GM19324 (cell line): ENCODE measurements at regions not wholly inside any gene's neighbourhood (a gene's known extent, or its start where the extent isn't known, plus 50 kb on each side); places are given as distances from the start of the nearest gene placed in this dataset.

Experiments
- ATAC-seq: cut with Tn5 transposase; IDR thresholded peaks from one replicate; pipeline ENCODE4 v1.9.1; 2021; ENCODE audit warnings: mild to moderate bottlenecking, moderate library complexity; ENCODE audit not compliant: unreplicated experiment, low FRiP score

GRCh38 chr3:106204160-106204868 is 335.5 kb upstream of the CBLB start:
- no peak for ATAC-seq

DNA sequence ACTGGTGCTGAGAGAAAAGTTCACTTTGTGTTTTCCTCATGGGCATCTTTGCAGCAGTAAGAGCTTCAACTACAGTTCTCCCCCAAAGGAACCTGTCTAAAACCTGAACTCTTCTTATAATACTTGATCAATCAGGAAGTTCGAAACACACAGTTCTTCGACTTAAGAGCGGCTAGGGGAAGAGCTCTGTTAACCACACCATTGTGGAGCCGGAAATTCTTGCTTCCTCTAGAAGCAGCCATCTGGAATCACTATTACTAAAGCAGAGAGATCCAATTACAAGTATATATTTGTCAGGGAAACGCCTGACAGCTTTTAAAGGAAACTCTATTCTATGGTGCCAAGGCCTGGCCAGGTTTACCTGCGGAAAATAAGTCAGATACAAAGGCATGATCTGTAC is 337.3 kb upstream of the CBLB start:
- ATAC-seq: peak; percentile 61

DNA sequence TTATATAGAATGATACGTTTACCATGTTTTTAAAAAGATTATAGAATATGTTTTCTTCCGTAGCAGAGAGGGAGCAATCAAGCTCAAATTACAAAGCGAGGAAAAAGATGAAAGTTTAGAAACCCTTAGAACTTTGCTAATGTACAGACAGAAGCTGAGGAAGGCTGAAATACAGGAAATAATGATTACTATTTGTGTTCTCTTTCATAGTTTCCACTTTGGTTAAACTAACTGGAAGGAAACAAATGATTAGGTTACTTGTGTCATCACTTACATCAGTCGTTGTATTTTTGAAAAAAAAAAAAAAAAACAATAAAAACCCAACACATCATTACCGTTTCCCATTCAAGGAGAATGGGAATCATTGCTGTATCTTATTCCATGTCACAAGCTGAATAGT is 337.8 kb upstream of the CBLB start:
- no peak for ATAC-seq

DNA sequence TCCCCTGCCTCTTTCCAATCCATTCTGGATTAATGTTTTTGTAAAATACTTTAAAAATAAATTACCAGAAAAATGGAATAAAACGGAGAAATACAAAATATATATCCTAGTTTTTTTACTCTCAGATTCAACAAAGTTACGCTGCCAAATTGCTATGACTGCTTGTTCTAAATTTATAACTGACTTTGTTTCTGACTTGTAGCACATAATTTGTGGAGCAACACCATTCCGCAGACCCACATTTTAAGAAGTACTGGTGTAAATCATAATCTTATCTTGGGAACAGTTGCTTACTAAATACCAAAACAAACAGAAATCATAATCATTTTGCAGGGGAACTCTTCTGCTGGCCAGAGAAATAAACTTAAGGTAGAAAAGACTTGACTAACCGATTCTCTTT is 339.4 kb upstream of the CBLB start:
- ATAC-seq: no peak

GRCh38 chr3:106208967-106209366 is 340.2 kb upstream of the CBLB start:
- no peak for ATAC-seq

GRCh38 chr3:106209482-106209881 is 340.7 kb upstream of the CBLB start:
- ATAC-seq: no peak

- ATAC-seq: no peak
Observed at GRCh38 chr3:106210923-106211322, 342.1 kb upstream of the CBLB start.

DNA sequence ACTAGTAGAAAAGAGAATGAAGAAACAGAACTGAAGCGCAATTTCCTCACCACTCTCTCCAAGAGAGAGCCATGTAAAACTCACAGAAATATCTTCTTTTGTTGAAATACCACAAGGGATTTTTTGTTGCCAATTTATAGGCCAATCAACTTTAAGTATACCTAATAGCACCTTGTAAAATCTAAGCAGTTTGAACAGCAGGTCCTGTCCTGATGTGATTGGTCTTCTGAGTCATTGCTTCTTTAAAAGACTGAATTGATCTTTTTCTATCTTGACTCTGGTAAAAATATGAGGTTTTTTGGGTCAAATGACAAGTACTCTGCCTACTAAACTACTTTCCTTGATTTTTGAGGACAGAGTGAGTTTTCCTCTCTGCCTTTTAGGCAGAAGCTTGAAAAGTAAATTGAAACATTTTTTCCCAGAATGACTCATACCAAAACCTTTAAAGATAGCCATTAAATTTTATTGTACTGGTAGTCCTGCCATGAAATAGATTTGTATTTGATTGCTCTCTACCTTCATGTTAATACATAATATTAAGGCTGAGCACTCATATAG is 343.9 kb upstream of the CBLB start:
- no peak for ATAC-seq

- no peak for ATAC-seq
Observed at GRCh38 chr3:106213954-106214353, 345.1 kb upstream of the CBLB start.

- no peak for ATAC-seq
Observed at GRCh38 chr3:106214641-106215040, 345.8 kb upstream of the CBLB start.

- ATAC-seq: no peak
Observed at GRCh38 chr3:106215047-106215446, 346.2 kb upstream of the CBLB start.

- no peak for ATAC-seq
Observed at GRCh38 chr3:106217745-106218144, 348.9 kb upstream of the CBLB start.

DNA sequence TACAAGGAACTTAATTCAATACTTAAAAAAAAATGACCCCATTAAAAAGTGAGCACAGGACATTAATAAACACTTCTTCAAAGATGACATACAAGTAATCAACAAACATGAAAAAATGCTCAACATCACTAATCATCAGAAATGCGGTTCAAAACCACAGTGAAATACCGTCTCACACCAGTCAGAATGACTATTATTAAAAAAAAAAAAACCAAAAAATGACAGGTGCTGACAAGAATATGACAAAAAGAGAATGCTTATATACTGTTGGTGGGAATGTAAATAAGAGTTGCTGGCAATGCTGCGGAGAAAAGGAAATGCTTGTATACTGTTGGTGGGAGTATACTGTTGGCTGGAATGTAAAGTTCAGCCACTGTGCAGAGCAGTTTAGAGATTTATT is 358.3 kb upstream of the CBLB start:
- no peak for ATAC-seq

GRCh38 chr3:106228271-106228670 is 359.5 kb upstream of the CBLB start:
- ATAC-seq: no peak

DNA sequence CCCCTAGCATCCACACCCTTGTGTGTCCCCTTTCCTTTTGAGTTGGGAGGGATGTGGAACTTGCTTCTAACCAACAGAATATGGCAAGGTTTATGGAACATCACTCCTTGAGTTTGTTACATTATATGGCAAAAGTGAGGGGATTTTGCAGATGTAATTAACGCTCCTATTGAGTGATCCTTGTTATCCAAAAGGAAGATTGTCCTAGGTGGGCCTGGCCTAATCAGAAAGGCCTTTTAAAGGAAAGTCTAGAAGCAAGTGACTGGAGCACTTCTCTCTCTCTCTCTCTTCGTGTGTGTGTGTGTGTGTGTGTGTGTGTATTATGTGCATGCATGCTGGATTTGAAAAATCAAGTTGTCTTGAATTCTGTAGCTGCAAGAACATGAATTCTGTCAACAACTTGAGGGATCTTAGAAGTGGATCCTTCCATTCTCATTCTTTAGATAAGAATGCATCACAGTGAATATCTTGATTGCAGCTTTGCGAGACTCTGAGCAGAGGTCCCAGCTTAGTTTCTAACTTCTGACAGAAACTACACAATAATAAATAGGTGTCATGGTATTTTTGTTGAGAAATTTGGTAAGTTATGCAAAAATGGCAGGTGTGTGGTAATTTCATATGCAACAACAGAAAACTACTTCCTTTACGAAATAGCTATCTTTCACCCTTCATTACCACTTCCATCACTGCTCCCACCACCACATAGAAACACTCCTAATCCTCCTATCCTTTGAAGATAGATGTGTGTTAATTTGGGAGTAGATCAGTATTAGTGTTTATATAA is 360.9 kb upstream of the CBLB start:
- ATAC-seq: no peak

GRCh38 chr3:106231086-106231485 is 362.3 kb upstream of the CBLB start:
- ATAC-seq: no peak

- no peak for ATAC-seq
Observed at GRCh38 chr3:106232956-106233355, 364.1 kb upstream of the CBLB start.

DNA sequence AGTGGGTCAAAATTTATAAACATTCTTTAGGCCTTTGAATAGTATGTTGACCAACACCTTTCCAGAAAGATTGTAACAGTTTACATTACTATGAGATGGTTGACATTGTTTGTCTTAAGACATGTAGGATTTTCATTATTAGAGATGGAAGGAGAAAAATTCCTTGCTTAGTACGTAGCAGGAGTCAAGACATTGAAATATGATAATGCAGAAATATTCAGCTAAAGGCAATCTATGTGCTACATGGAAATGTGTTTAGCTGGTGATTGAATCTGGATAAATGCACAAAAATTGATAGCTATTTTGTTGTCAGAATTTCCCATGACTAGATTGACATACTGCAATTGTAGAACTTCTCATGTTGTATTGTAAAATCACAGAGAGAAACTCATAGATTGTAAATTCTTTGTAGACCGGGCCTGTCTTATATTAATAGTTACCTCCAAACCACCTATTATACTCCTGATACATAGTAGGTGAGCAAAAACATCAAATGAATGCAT is 370.4 kb upstream of the CBLB start:
- ATAC-seq: no peak

DNA sequence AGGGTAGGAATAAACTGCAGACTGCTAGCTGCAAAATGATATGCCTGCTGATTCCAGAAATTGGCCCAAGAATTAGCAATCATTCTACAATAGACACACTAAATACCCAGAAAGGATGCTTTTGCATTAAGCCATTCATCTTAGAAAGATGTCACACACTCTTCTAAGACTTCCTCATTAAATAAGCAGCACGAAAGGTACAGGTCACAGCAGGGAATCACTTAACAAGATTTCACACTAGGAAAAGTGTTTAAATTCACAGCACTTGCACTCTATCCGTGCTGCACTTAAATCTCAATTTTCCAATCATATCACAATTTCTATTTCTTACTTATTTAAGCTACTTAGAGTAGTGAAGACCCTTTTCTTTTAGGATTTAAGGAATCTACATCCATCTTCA is 372.8 kb upstream of the CBLB start:
- ATAC-seq: no peak

- ATAC-seq: no peak
Observed at GRCh38 chr3:106242781-106243180, 374.0 kb upstream of the CBLB start.

DNA sequence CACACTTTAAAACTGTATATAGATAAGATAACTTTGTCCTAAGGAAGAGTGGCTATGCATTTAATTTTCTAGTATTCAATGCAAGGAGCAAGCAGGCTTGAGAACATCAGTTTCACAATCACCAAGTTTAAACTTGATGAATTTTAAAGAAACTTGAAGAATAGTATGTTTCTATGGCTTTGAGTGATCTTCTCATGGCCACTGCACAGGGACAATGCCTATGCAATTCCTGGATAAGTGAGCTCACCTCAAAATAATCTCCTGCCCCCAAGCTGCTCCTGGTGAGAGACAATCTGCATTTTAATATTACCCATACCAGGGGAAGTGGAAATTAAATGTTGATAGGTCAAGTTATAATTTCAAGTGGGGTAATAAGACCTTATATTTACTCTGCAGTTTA is 376.6 kb upstream of the CBLB start:
- no peak for ATAC-seq
